ENCODE measurements at regions not wholly inside any gene's neighbourhood (a gene's known extent, or its start where the extent isn't known, plus 50 kb on each side); places are given as distances from the start of the nearest gene placed in this dataset.
"Not testable (repeated sequence)": the region's sequence is repeated elsewhere in the genome, so short reads cannot be mapped to it uniquely, and the experiment has no call there.

GRCh38 chr13:76672420-76672819 is 213.8 kb downstream of the KCTD12 start:
- POLR2A ChIA-PET: no interaction called here
- Mint-ChIP-seq H3K27me3 (peaks cover 4% of the 10 kb centered on the region), H3K9me3 (no peaks in the 10 kb centered on the region), H3K4me3 (no peak overlapping the region), H3K36me3 (no peaks in the 10 kb centered on the region), H3K4me1 (no peaks in the 10 kb centered on the region), H3K27ac (no peak overlapping the region)
- no peak for ATAC-seq (ENCODE audit: low read depth)
- DNase-seq: no peak

DNA sequence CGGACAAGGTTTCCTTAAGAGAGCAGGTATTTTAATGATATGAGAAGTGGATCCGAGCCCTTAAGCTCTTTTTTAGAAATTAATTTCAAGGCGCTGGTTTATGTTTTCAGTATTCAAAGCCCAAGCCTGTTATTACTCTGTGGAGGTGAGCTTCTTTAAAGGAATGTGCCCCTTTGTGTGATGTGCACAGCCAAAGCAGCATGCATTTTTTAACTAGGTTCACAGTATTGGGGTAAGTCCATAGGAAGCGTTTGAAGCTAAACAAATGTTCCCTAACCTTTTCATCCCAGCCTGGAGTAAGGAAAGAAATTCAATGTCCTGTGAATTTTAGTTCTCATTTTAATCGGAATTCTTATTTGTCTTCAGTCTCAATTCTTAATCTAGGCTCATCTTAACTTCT is 217.5 kb downstream of the KCTD12 start:
- Mint-ChIP-seq H3K27ac (no peak overlapping the region), H3K36me3 (no peaks in the 10 kb centered on the region), H3K27me3 (peaks cover 3% of the 10 kb centered on the region), H3K4me3 (no peak overlapping the region), H3K9me3 (no peaks in the 10 kb centered on the region), H3K4me1 (no peaks in the 10 kb centered on the region)
- ATAC-seq (ENCODE audit: low read depth) (no peak), DNase-seq (no peak)
- POLR2A ChIA-PET: no interaction called here

GRCh38 chr13:76668141-76668540 is 218.1 kb downstream of the KCTD12 start:
- ATAC-seq (ENCODE audit: low read depth) (no peak), DNase-seq (no peak)
- Mint-ChIP-seq H3K27ac (no peak overlapping the region), H3K4me1 (no peaks in the 10 kb centered on the region), H3K9me3 (no peaks in the 10 kb centered on the region), H3K4me3 (no peak overlapping the region), H3K27me3 (peaks cover 3% of the 10 kb centered on the region), H3K36me3 (no peaks in the 10 kb centered on the region)
- POLR2A ChIA-PET: no interaction called here

- no peak overlapping the region for H3K27ac Mint-ChIP-seq
- ATAC-seq (ENCODE audit: low read depth) (no peak), DNase-seq (no peak)
- H3K9me3 Mint-ChIP-seq: no peaks in the 10 kb centered on the region
- no peaks in the 10 kb centered on the region for H3K4me1 Mint-ChIP-seq
- H3K4me3 Mint-ChIP-seq: no peak overlapping the region
- peaks cover 3% of the 10 kb centered on the region for H3K27me3 Mint-ChIP-seq
- no peaks in the 10 kb centered on the region for H3K36me3 Mint-ChIP-seq
- POLR2A ChIA-PET: no interaction called here
Measured at GRCh38 chr13:76667551-76667950, 218.7 kb downstream of the KCTD12 start.

DNA sequence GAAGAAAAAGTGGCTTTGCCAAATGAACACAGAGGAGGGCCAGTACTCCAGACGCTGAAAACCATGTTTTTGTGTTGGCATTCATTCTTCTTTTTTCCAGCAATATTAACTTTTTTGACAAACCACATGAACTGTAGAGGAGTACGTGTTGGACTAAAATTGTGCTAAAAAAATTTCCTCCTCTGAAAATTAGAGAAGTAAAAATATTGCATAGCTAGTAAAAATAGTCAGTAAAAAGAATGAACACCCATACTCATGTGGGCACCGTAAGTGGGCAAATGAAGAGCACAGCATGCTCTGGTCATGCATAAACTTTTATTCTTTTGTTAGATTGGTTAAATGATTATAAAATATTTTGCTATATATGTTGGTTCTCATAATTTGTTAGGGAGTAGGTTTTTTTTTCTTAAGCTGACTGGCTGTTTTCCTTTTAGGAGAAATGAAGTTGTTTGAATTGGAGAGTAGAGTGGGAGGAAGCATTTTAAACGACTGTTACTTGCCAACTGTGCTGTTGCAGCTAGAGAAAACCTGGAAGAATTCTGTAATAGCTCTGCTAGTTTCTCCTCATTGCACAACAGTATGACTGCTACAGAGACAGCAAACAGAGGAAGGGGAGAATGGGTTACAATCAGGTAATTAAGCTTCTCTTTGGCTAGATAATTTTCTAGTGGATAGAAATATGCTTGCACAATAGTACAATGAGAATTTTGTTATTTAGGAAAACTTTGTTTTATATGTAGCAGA is 222.4 kb downstream of the KCTD12 start:
- no peak for DNase-seq
- POLR2A ChIA-PET: no interaction called here
- ATAC-seq (ENCODE audit: low read depth): no peak
- Mint-ChIP-seq H3K4me1 (no peaks in the 10 kb centered on the region), H3K27ac (no peak overlapping the region), H3K36me3 (no peaks in the 10 kb centered on the region), H3K27me3 (peaks cover 5% of the 10 kb centered on the region), H3K4me3 (no peak overlapping the region), H3K9me3 (no peaks in the 10 kb centered on the region)

GRCh38 chr13:76659074-76659473 is 227.1 kb downstream of the KCTD12 start:
- H3K4me1 Mint-ChIP-seq; H3K9me3 Mint-ChIP-seq; POLR2A ChIA-PET; ATAC-seq (ENCODE audit: low read depth); H3K4me3 Mint-ChIP-seq; DNase-seq; H3K27me3 Mint-ChIP-seq; H3K27ac Mint-ChIP-seq; H3K36me3 Mint-ChIP-seq: not testable (repeated sequence)

- POLR2A ChIA-PET: no interaction called here
- Mint-ChIP-seq H3K36me3 (no peaks in the 10 kb centered on the region), H3K4me1 (no peaks in the 10 kb centered on the region), H3K27me3 (no peaks in the 10 kb centered on the region), H3K27ac (no peak overlapping the region), H3K4me3 (no peak overlapping the region), H3K9me3 (no peaks in the 10 kb centered on the region)
- ATAC-seq (ENCODE audit: low read depth): no peak
- DNase-seq: no peak
Measured at GRCh38 chr13:76656500-76656899, 229.7 kb downstream of the KCTD12 start.

- H3K36me3 Mint-ChIP-seq: no peaks in the 10 kb centered on the region
Measured at GRCh38 chr13:76656056-76656455, 230.1 kb downstream of the KCTD12 start.

GRCh38 chr13:76654263-76654662 is 231.9 kb downstream of the KCTD12 start:
- DNase-seq: no peak
- H3K36me3 Mint-ChIP-seq: no peaks in the 10 kb centered on the region
- no peaks in the 10 kb centered on the region for H3K4me1 Mint-ChIP-seq
- no peaks in the 10 kb centered on the region for H3K9me3 Mint-ChIP-seq
- POLR2A ChIA-PET: no interaction called here
- no peak for ATAC-seq (ENCODE audit: low read depth)
- no peak overlapping the region for H3K4me3 Mint-ChIP-seq
- H3K27me3 Mint-ChIP-seq: peaks cover 2% of the 10 kb centered on the region
- no peak overlapping the region for H3K27ac Mint-ChIP-seq

More at GRCh38 chr13:76656056-76656455, 230.1 kb downstream of the KCTD12 start:
- POLR2A ChIA-PET: no interaction called here
- Mint-ChIP-seq H3K4me1 (no peaks in the 10 kb centered on the region), H3K27ac (no peak overlapping the region), H3K9me3 (no peaks in the 10 kb centered on the region), H3K4me3 (no peak overlapping the region), H3K27me3 (no peaks in the 10 kb centered on the region)
- DNase-seq (no peak), ATAC-seq (ENCODE audit: low read depth) (no peak)

GRCh38 chr13:76651286-76651685 is 234.9 kb downstream of the KCTD12 start:
- DNase-seq (no peak), ATAC-seq (ENCODE audit: low read depth) (no peak)
- Mint-ChIP-seq H3K9me3 (no peaks in the 10 kb centered on the region), H3K36me3 (no peaks in the 10 kb centered on the region), H3K27ac (no peak overlapping the region), H3K4me3 (no peak overlapping the region), H3K27me3 (peaks cover 9% of the 10 kb centered on the region), H3K4me1 (no peaks in the 10 kb centered on the region)
- POLR2A ChIA-PET: no interaction called here

DNA sequence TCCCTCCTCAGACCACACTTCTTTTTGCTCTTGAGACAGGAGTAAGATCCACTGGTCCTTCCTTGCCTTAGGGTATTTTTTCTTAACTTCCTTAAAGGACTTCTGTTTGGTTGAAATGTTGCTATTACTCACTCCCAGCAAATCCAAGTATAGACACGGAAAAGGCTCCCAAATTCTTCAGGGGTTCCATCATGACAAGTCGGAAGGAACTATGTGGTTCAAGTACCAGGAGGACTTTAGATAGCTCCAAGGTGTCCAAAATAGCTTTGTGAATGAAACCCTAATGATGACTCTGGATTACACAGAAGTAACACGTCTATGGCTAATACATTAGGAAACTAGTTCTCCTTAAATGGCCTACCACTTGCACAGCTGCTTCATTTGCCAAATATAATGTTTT is 238.7 kb downstream of the KCTD12 start:
- DNase-seq (no peak), ATAC-seq (ENCODE audit: low read depth) (no peak)
- H3K9me3 Mint-ChIP-seq: no peaks in the 10 kb centered on the region
- H3K4me1 Mint-ChIP-seq: no peaks in the 10 kb centered on the region
- peaks cover 9% of the 10 kb centered on the region for H3K27me3 Mint-ChIP-seq
- POLR2A ChIA-PET: no interaction called here
- H3K4me3 Mint-ChIP-seq: no peak overlapping the region
- H3K36me3 Mint-ChIP-seq: no peaks in the 10 kb centered on the region
- H3K27ac Mint-ChIP-seq: no peak overlapping the region

DNA sequence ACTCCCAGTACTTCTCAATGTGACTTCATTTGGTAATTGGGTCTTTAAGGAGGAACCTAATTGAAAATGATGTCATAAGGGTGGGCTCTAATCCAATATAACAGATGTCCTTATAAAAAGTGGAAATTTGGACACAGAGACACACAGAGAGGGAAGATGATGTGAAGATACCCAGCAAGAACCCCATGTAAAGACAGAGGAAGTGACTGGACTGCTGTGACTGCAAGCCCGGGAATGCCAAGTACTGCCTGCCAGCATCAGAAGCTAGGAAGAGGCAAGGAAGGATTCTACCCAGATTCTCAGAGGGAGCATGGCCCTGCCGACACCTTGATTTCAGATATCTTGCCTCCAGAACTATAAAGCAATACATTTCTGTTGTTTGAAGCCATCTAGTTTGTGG is 239.3 kb downstream of the KCTD12 start:
- DNase-seq: no peak
- peaks cover 9% of the 10 kb centered on the region for H3K27me3 Mint-ChIP-seq
- H3K9me3 Mint-ChIP-seq: no peaks in the 10 kb centered on the region
- POLR2A ChIA-PET: no interaction called here
- no peak for ATAC-seq (ENCODE audit: low read depth)
- H3K36me3 Mint-ChIP-seq: no peaks in the 10 kb centered on the region
- H3K4me3 Mint-ChIP-seq: no peak overlapping the region
- H3K4me1 Mint-ChIP-seq: no peaks in the 10 kb centered on the region
- no peak overlapping the region for H3K27ac Mint-ChIP-seq

DNA sequence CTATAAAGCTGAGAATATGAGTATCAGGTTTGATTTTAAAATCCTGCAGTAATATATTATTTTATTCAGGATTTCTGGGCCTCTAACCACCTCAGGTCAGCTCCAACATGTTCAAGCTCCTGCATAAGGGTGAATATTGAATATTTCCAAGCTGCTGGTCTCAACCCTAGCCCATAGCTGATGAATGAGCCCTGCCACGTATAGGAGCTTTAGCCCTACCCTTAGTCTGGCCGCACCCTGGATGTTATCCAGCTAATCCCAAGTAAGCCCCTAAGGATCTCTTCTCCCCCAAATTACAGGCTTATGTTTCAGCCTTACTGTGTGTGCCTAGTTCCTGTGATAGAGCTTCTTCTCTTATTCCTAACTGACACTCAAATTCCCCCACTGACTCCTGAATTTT is 240.6 kb downstream of the KCTD12 start:
- Mint-ChIP-seq H3K27ac (no peak overlapping the region), H3K9me3 (no peaks in the 10 kb centered on the region), H3K36me3 (no peaks in the 10 kb centered on the region), H3K4me3 (no peak overlapping the region), H3K27me3 (peaks cover 9% of the 10 kb centered on the region), H3K4me1 (no peaks in the 10 kb centered on the region)
- POLR2A ChIA-PET: no interaction called here
- DNase-seq (no peak), ATAC-seq (ENCODE audit: low read depth) (no peak)

DNA sequence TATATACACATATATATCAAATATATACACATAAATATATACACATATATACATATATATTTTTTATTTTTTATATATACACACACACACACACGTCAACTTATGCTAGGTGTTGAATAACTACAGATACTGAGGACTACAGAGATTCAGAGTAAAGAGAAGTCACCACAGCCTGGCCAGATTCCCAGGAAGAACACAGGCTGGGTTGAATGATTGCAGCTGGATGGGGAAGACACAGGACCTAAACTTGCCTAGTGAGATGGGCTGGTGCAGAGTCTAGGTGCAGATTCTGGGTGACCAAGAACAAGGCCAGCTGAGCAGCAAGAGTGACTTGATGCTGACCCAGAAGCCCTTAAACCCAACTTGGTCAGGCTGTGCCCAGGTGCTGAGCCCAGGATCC is 241.3 kb downstream of the KCTD12 start:
- Mint-ChIP-seq H3K9me3 (no peaks in the 10 kb centered on the region), H3K27me3 (peaks cover 9% of the 10 kb centered on the region), H3K36me3 (no peaks in the 10 kb centered on the region), H3K4me1 (no peaks in the 10 kb centered on the region), H3K4me3 (no peak overlapping the region), H3K27ac (no peak overlapping the region)
- DNase-seq (no peak), ATAC-seq (ENCODE audit: low read depth) (no peak)
- POLR2A ChIA-PET: no interaction called here

DNA sequence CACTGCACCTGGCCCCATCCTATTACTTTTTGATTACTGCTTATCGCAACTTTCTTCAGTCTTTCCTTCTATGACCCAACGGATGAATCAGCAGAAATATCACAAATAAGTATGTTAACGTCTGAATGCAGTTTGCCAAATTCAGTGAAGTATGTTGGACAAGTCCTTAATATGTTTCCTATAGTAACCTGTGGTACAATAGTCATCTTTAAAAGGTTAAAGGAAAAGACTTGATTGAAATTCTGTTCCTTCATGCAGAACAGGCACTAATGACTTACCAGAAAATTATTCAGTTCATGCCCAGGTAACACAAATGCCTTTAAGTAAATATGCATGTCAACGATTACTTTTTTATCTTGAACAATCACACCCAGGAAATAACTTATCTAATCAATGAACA is 242.6 kb downstream of the KCTD12 start:
- no peaks in the 10 kb centered on the region for H3K4me1 Mint-ChIP-seq
- POLR2A ChIA-PET: no interaction called here
- H3K9me3 Mint-ChIP-seq: no peaks in the 10 kb centered on the region
- H3K27me3 Mint-ChIP-seq: peaks cover 7% of the 10 kb centered on the region
- no peaks in the 10 kb centered on the region for H3K36me3 Mint-ChIP-seq
- ATAC-seq (ENCODE audit: low read depth) (no peak), DNase-seq (no peak)
- no peak overlapping the region for H3K27ac Mint-ChIP-seq
- H3K4me3 Mint-ChIP-seq: no peak overlapping the region

Data from activated naive CD8-positive, alpha-beta T cell treated with anti-CD3 and anti-CD28 coated beads, Interleukin-2, amount 10 ng/mL, durations not matched to agents 7 days and 5 days (primary cell).